A549 (cell line): ENCODE measurements at regions not wholly inside any gene's neighbourhood (a gene's known extent, or its start where the extent isn't known, plus 50 kb on each side); places are given as distances from the start of the nearest gene placed in this dataset.
"Not testable (repeated sequence)": the region's sequence is repeated elsewhere in the genome, so short reads cannot be mapped to it uniquely, and the experiment has no call there.

Experiments
- ATOH8 ChIP-seq: fragments of 250-450 bp; sonication (Bioruptor Pico); IDR thresholded peaks from 2 replicates; pipeline ENCODE4 v1.5.0; 2020; ENCODE audit warnings: low read depth, mild to moderate bottlenecking, moderate library complexity
- CEBPB ChIP-seq, 2 experiments: fragments of >200 bp in 1 of 2; sonication (Bioruptor Twin) in 1 of 2; formaldehyde crosslinking in 1 of 2; IDR thresholded peaks; 2 replicates each; pipeline ENCODE4 v1.6.1; 2012 to 2016
- EP300 ChIP-seq, 2 experiments: fragments of >200 bp; sonication (Bioruptor Twin); formaldehyde crosslinking; IDR thresholded peaks; 2 replicates in 1 of 2; 3 replicates in 1 of 2; pipeline ENCODE4 v1.6.1; 2016 to 2017
- MAFK ChIP-seq: fragments of 450-650 bp; IDR thresholded peaks from 2 replicates; pipeline ENCODE4 v1.6.1; 2014; ENCODE audit not compliant: partially characterized antibody
- MYC ChIP-seq: IDR thresholded peaks from 2 replicates; pipeline ENCODE4 v1.6.1; 2012; ENCODE audit warnings: mild to moderate bottlenecking, inconsistent platforms, low read length, improper control_type of control experiment, borderline replicate concordance
- POLR2A ChIP-seq: IDR thresholded peaks from 2 replicates; pipeline ENCODE4 v1.6.1; 2012; ENCODE audit warnings: mild to moderate bottlenecking, low read length
- RAD21 ChIP-seq, 2 experiments: fragments of >200 bp in 1 of 2; sonication (Bioruptor Twin) in 1 of 2; formaldehyde crosslinking in 1 of 2; IDR thresholded peaks in 1 of 2; conservative IDR thresholded peaks in 1 of 2; 2 replicates in 1 of 2; 3 replicates in 1 of 2; pipeline ENCODE4 v1.6.1; 2012 to 2018; ENCODE audit warnings: inconsistent platforms in 1 of 2
- RARB ChIP-seq: fragments of 250-450 bp; sonication (Bioruptor Pico); IDR thresholded peaks from 2 replicates; pipeline ENCODE4 v1.8.0; 2021; ENCODE audit warnings: mild to moderate bottlenecking, moderate library complexity
- USF2 ChIP-seq: fragments of 450-650 bp; IDR thresholded peaks from 2 replicates; pipeline ENCODE4 v1.6.1; 2014; ENCODE audit warnings: antibody characterized with exemption
- ZNF302 ChIP-seq: fragments of 250-450 bp; sonication (Bioruptor Pico); IDR thresholded peaks from 2 replicates; pipeline ENCODE4 v1.9.0; 2021; ENCODE audit warnings: inconsistent platforms, mild to moderate bottlenecking, moderate library complexity
- TF ChIP-seq, protein P1 (sequence below): fragments of >200 bp; sonication (Bioruptor Twin); formaldehyde crosslinking; IDR thresholded peaks from 3 replicates; pipeline ENCODE4 v1.5.1; 2016
- TF ChIP-seq, protein P2 (sequence below): IDR thresholded peaks from 2 replicates; pipeline ENCODE4 v1.6.1; 2012
- TF ChIP-seq, protein P3 (sequence below): fragments of 250-450 bp; sonication (Bioruptor Pico); IDR thresholded peaks from 2 replicates; pipeline ENCODE4 v1.5.0; 2021; ENCODE audit warnings: mild to moderate bottlenecking, moderate library complexity, borderline replicate concordance

DNA sequence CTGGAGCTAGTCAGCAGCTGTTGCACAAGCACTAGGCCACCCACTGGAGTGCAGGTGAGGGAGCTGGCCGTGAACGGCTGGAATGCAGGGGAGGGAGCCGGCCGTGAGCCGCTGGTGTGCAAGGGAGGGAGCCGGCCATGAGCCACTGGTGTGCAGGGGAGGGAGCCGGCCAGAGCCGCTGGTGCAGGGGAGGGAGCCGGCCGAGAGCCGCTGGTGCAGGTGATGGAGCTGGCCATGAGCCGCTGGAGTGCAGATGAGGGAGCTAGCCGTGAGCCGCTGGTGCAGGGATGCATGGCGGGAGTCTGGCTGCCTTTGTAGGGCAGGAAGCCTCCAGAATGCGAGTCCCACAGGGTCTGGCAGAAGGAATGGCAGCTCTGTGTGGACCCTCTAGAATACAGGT lies 1470.0 kb upstream of the DEFB115 start:
- TF ChIP-seq, protein P1, sequence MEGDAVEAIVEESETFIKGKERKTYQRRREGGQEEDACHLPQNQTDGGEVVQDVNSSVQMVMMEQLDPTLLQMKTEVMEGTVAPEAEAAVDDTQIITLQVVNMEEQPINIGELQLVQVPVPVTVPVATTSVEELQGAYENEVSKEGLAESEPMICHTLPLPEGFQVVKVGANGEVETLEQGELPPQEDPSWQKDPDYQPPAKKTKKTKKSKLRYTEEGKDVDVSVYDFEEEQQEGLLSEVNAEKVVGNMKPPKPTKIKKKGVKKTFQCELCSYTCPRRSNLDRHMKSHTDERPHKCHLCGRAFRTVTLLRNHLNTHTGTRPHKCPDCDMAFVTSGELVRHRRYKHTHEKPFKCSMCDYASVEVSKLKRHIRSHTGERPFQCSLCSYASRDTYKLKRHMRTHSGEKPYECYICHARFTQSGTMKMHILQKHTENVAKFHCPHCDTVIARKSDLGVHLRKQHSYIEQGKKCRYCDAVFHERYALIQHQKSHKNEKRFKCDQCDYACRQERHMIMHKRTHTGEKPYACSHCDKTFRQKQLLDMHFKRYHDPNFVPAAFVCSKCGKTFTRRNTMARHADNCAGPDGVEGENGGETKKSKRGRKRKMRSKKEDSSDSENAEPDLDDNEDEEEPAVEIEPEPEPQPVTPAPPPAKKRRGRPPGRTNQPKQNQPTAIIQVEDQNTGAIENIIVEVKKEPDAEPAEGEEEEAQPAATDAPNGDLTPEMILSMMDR = not testable (repeated sequence)
- TF ChIP-seq CEBPB (IDR thresholded peaks at IDR 0.05); MYC; EP300 (IDR thresholded peaks at IDR 0.05); RARB (CRISPR knock-in tag); RAD21 (conservative IDR thresholded peaks at IDR 0.05 in 1 of 2, IDR thresholded peaks at IDR 0.05 in 1 of 2); POLR2A; USF2; MAFK; ZNF302 (CRISPR knock-in tag); ATOH8 (CRISPR knock-in tag): not testable (repeated sequence)
- TF ChIP-seq, protein P2, sequence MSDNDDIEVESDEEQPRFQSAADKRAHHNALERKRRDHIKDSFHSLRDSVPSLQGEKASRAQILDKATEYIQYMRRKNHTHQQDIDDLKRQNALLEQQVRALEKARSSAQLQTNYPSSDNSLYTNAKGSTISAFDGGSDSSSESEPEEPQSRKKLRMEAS = not testable (repeated sequence)
- TF ChIP-seq, protein P3, sequence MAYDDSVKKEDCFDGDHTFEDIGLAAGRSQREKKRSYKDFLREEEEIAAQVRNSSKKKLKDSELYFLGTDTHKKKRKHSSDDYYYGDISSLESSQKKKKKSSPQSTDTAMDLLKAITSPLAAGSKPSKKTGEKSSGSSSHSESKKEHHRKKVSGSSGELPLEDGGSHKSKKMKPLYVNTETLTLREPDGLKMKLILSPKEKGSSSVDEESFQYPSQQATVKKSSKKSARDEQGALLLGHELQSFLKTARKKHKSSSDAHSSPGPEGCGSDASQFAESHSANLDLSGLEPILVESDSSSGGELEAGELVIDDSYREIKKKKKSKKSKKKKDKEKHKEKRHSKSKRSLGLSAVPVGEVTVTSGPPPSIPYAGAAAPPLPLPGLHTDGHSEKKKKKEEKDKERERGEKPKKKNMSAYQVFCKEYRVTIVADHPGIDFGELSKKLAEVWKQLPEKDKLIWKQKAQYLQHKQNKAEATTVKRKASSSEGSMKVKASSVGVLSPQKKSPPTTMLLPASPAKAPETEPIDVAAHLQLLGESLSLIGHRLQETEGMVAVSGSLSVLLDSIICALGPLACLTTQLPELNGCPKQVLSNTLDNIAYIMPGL (CRISPR knock-in tag) = not testable (repeated sequence)
